PC-9 (cell line): ENCODE measurements at regions not wholly inside any gene's neighbourhood (a gene's known extent, or its start where the extent isn't known, plus 50 kb on each side); places are given as distances from the start of the nearest gene placed in this dataset.

Experiments used
- CTCF ChIP-seq: fragments of 200-600 bp; sonication (generic); conservative IDR thresholded peaks from 2 replicates; pipeline ENCODE4 v1.6.1; 2017; ENCODE audit warnings: mixed run types, antibody characterized with exemption, mild to moderate bottlenecking, moderate library complexity
- EZH2 ChIP-seq: fragments of 200-600 bp; sonication (generic); IDR thresholded peaks from 2 replicates; pipeline ENCODE4 v1.8.0; 2017; ENCODE audit warnings: antibody characterized with exemption, low read depth

GRCh38 chr15:81786776-81787175, 259.0 kb downstream of the MEX3B start:
- TF ChIP-seq CTCF (no peak), EZH2 (no peak)
